ENCODE measurements at regions not wholly inside any gene's neighbourhood (a gene's known extent, or its start where the extent isn't known, plus 50 kb on each side); places are given as distances from the start of the nearest gene placed in this dataset.

- ChIA-PET CTCF (no interaction called here), POLR2A (no interaction called here)
- intact Hi-C loops (cut with micrococcal nuclease): no loop called here
- no peak overlapping the region for H3K9ac ChIP-seq (replicated peaks; ENCODE audit: extremely low read depth, insufficient read depth, low read length)
- TF ChIP-seq, protein P1, sequence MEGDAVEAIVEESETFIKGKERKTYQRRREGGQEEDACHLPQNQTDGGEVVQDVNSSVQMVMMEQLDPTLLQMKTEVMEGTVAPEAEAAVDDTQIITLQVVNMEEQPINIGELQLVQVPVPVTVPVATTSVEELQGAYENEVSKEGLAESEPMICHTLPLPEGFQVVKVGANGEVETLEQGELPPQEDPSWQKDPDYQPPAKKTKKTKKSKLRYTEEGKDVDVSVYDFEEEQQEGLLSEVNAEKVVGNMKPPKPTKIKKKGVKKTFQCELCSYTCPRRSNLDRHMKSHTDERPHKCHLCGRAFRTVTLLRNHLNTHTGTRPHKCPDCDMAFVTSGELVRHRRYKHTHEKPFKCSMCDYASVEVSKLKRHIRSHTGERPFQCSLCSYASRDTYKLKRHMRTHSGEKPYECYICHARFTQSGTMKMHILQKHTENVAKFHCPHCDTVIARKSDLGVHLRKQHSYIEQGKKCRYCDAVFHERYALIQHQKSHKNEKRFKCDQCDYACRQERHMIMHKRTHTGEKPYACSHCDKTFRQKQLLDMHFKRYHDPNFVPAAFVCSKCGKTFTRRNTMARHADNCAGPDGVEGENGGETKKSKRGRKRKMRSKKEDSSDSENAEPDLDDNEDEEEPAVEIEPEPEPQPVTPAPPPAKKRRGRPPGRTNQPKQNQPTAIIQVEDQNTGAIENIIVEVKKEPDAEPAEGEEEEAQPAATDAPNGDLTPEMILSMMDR (IDR thresholded peaks at IDR 0.05; ENCODE audit: extremely low read depth in 1 of 2, insufficient read depth in 1 of 2, low read depth in 1 of 2, low read length in 2 of 2): no peak
- TF ChIP-seq JUN (IDR thresholded peaks at IDR 0.05; ENCODE audit: borderline replicate concordance, insufficient read depth, insufficient read length, low read depth) (no peak), GATA2 (IDR thresholded peaks at IDR 0.05; ENCODE audit: insufficient read depth, insufficient read length, low read depth, low read length) (no peak)
- dilution Hi-C loops (cut with MboI; ENCODE audit: extremely low pct_ligation_motif_present, low sequenced_read_pairs): no loop called here
- no TSS peak for BruUV-seq (replicated peaks)
- FAIRE-seq (no peak), DNase-seq (ENCODE audit: low read depth, low spot score) (no peak)
- no peak overlapping the region for H2AFZ ChIP-seq (ENCODE audit: low read depth, low read length)
- H3K36me3 ChIP-seq (ENCODE audit: control insufficient read depth in 2 of 2, extremely low read depth in 1 of 2, insufficient read depth in 2 of 2, low read length in 2 of 2): no peaks in the 10 kb centered on the region
- peaks cover 2% of the 10 kb centered on the region for H3K9me3 ChIP-seq (replicated peaks; ENCODE audit: control insufficient read depth, insufficient read depth, low read length)
- no peak overlapping the region for H3K4me3 ChIP-seq (replicated peaks in 1 of 3; ENCODE audit: insufficient read depth in 1 of 3, low read depth in 1 of 3, low read length in 3 of 3)
- no peaks in the 10 kb centered on the region for H3K4me1 ChIP-seq (ENCODE audit: control insufficient read depth, extremely low read depth, insufficient read depth, low read length)
- no peak overlapping the region for H3K4me2 ChIP-seq (ENCODE audit: insufficient read depth, low read length)
- H3K9me1 ChIP-seq (replicated peaks; ENCODE audit: control insufficient read depth, extremely low read depth, insufficient read depth, low read length): no peaks in the 10 kb centered on the region
- H3K79me2 ChIP-seq (ENCODE audit: control insufficient read depth, insufficient read depth, low read length): no peaks in the 10 kb centered on the region
- H3K27ac ChIP-seq (ENCODE audit: insufficient read depth, low read depth, low read length): no peak overlapping the region
- H4K20me1 ChIP-seq (replicated peaks; ENCODE audit: control insufficient read depth, extremely low read depth, insufficient read depth, low read length): no peaks in the 10 kb centered on the region
- no peaks in the 10 kb centered on the region for H3K27me3 ChIP-seq (ENCODE audit: control insufficient read depth in 2 of 2, insufficient read depth in 2 of 2, low read length in 2 of 2)
Measured at GRCh38 chr17:72321896-72322295, 201.1 kb downstream of the SOX9 start.

GRCh38 chr17:72332367-72332766, 211.5 kb downstream of the SOX9 start:
- no peak for DNase-seq (ENCODE audit: low read depth, low spot score)
- CTCF ChIA-PET: interaction anchor here (0.6 kb wide), 1 partner anchor 98 kb away, joined by 3 read pairs; no protein-coding TSS in a partner anchor

More at GRCh38 chr17:72332367-72332766, 211.5 kb downstream of the SOX9 start:
- Histone ChIP-seq H4K20me1 (replicated peaks; ENCODE audit: control insufficient read depth, extremely low read depth, insufficient read depth, low read length) (no peaks in the 10 kb centered on the region), H3K27me3 (ENCODE audit: control insufficient read depth in 2 of 2, insufficient read depth in 2 of 2, low read length in 2 of 2) (peaks cover 5 to 34% of the 10 kb centered on the region in 2 experiments), H3K36me3 (ENCODE audit: control insufficient read depth in 2 of 2, extremely low read depth in 1 of 2, insufficient read depth in 2 of 2, low read length in 2 of 2) (no peaks in the 10 kb centered on the region), H2AFZ (ENCODE audit: low read depth, low read length) (no peak overlapping the region), H3K4me3 (replicated peaks in 1 of 3; ENCODE audit: insufficient read depth in 1 of 3, low read depth in 1 of 3, low read length in 3 of 3) (no peak overlapping the region), H3K9me3 (replicated peaks; ENCODE audit: control insufficient read depth, insufficient read depth, low read length) (no peaks in the 10 kb centered on the region), H3K79me2 (ENCODE audit: control insufficient read depth, insufficient read depth, low read length) (no peaks in the 10 kb centered on the region), H3K27ac (ENCODE audit: insufficient read depth, low read depth, low read length) (no peak overlapping the region), H3K4me2 (ENCODE audit: insufficient read depth, low read length) (no peak overlapping the region), H3K9me1 (replicated peaks; ENCODE audit: control insufficient read depth, extremely low read depth, insufficient read depth, low read length) (no peaks in the 10 kb centered on the region), H3K4me1 (ENCODE audit: control insufficient read depth, extremely low read depth, insufficient read depth, low read length) (no peaks in the 10 kb centered on the region), H3K9ac (replicated peaks; ENCODE audit: extremely low read depth, insufficient read depth, low read length) (no peak overlapping the region)
- no TSS peak for BruUV-seq (replicated peaks)
- POLR2A ChIA-PET: no interaction called here
- FAIRE-seq: no peak
- intact Hi-C loops (cut with micrococcal nuclease) (loop anchor here (10.0 kb wide), 1 partner anchor 1698 kb away; no protein-coding TSS in a partner anchor), dilution Hi-C loops (cut with MboI; ENCODE audit: extremely low pct_ligation_motif_present, low sequenced_read_pairs) (no loop called here)
- TF ChIP-seq MAX (IDR thresholded peaks at IDR 0.05; ENCODE audit: insufficient read depth, insufficient read length): no peak
- TF ChIP-seq POLR2A (IDR thresholded peaks at IDR 0.05; ENCODE audit: low read depth, low read length): no peak
- TF ChIP-seq GATA2 (IDR thresholded peaks at IDR 0.05; ENCODE audit: insufficient read depth, insufficient read length, low read depth, low read length): no peak
- no peak for TF ChIP-seq FOS (IDR thresholded peaks at IDR 0.05; ENCODE audit: borderline replicate concordance, insufficient read depth, low read length)
- TF ChIP-seq POLR2AphosphoS5 (IDR thresholded peaks at IDR 0.05; ENCODE audit: insufficient read depth, low read depth, low read length): no peak
- TF ChIP-seq, protein P1 (IDR thresholded peaks at IDR 0.05; ENCODE audit: extremely low read depth in 1 of 2, insufficient read depth in 1 of 2, low read depth in 1 of 2, low read length in 2 of 2): no peak
- TF ChIP-seq EZH2 (IDR thresholded peaks at IDR 0.05; ENCODE audit: borderline replicate concordance, low read depth, low read length, severe bottlenecking): no peak
- TF ChIP-seq MYC (IDR thresholded peaks at IDR 0.05; ENCODE audit: low read depth, low read length): no peak
- no peak for TF ChIP-seq JUN (IDR thresholded peaks at IDR 0.05; ENCODE audit: borderline replicate concordance, insufficient read depth, insufficient read length, low read depth)
